Cardiac fibroblast (primary cell): ENCODE measurements at regions not wholly inside any gene's neighbourhood (a gene's known extent, or its start where the extent isn't known, plus 50 kb on each side); places are given as distances from the start of the nearest gene placed in this dataset.

Experiments used
- DNase-seq, 2 donors: peaks; one replicate each; pipeline versions ENCODE4 v3.0.0 to v3.0.0-alpha.2; 2010; ENCODE audit warnings: low read depth in 2 of 2
- H3K4me3 ChIP-seq, 2 donors: replicated peaks in 1 of 2; 1 replicate in 1 of 2; 2 replicates in 1 of 2; pipeline ENCODE4 v1.5.1; 2011; ENCODE audit warnings: low read depth in 2 of 2, low read length in 2 of 2, mild to moderate bottlenecking in 2 of 2, moderate library complexity in 1 of 2
- TF ChIP-seq, protein P1 (sequence below): IDR thresholded peaks from one replicate; pipeline ENCODE4 v1.5.1; 2011; ENCODE audit warnings: low read depth, mild to moderate bottlenecking, low read length, inconsistent platforms

DNA sequence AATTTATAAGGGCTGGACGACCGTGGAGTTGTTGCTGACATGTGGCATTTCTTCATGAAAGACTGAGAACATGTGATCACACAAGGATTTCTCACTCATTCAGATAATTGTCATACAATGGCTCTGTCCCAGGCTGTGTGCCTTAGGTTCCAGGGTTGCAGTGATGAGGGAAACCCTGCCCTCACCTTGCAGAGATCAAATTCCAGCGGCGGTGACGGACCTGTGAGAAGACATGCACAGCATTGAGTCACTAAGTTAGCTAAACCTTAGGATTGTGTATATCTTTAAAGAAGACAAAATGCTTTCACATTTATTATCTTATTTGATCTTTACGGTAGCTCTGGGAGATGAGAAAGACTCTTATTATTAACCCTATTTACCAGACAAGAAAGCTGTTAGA is 1029.1 kb downstream of the BCL11B start:
- no peak for DNase-seq
- no peak overlapping the region for H3K4me3 ChIP-seq
- TF ChIP-seq, protein P1, sequence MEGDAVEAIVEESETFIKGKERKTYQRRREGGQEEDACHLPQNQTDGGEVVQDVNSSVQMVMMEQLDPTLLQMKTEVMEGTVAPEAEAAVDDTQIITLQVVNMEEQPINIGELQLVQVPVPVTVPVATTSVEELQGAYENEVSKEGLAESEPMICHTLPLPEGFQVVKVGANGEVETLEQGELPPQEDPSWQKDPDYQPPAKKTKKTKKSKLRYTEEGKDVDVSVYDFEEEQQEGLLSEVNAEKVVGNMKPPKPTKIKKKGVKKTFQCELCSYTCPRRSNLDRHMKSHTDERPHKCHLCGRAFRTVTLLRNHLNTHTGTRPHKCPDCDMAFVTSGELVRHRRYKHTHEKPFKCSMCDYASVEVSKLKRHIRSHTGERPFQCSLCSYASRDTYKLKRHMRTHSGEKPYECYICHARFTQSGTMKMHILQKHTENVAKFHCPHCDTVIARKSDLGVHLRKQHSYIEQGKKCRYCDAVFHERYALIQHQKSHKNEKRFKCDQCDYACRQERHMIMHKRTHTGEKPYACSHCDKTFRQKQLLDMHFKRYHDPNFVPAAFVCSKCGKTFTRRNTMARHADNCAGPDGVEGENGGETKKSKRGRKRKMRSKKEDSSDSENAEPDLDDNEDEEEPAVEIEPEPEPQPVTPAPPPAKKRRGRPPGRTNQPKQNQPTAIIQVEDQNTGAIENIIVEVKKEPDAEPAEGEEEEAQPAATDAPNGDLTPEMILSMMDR = no peak

DNA sequence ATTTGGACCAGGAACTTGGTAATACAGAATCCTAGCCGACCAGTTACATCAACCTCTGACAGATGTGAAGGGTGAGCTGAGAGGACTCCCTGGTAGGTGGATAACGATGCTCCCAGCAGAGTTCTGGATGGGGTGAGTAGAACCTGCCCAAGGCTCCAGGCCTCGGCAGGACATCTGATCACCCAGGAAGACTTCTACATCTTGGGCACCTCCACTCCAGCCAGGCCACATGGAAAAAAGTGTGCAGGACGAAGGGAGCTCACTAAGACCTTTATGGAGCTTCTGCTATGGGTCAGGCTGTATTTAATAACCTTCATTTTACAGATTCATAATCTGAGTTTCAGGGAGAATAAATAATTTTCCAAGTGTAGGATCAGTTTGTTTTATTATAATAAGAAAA is 1028.7 kb downstream of the BCL11B start:
- TF ChIP-seq, protein P1 = no peak
- DNase-seq = no peak
- no peak overlapping the region for H3K4me3 ChIP-seq

DNA sequence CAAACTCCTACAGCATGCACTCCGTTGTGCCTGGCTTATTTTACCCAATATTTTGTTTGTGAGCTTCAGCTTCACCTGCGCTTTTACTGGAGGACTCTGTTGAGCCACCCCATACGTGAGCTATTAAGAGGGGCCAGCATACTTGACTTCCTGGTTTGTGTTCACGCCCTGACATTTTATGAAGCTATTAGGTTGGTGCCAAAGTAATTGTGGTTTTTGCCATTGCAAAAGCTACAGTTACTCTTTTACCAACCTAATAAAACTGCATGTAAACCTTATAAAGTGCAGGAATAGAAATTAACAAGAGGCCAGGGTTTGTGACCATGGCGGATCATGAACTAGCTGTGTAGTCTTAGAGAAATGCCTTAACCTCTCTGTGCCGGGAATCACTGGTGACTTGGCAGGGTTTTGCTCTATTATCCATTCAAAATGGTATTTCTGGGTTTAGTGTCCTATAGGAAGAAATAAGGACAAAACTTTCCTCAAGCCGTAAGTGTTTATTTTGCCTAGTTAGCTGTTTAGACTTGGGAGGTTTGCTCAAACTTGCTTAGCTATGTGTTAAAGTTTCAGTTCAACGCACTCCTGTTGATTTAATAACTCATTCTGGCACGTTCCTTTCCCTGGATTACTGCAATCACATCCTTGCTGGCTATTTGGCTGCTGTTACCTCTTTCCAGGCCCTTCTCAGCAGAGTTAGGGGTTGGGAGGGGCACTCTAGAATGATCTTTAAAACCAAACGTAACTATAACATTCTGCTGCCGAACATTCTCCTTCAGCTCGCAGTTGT is 1027.6 kb downstream of the BCL11B start:
- no peak for DNase-seq
- no peak overlapping the region for H3K4me3 ChIP-seq
- TF ChIP-seq, protein P1 = no peak

DNA sequence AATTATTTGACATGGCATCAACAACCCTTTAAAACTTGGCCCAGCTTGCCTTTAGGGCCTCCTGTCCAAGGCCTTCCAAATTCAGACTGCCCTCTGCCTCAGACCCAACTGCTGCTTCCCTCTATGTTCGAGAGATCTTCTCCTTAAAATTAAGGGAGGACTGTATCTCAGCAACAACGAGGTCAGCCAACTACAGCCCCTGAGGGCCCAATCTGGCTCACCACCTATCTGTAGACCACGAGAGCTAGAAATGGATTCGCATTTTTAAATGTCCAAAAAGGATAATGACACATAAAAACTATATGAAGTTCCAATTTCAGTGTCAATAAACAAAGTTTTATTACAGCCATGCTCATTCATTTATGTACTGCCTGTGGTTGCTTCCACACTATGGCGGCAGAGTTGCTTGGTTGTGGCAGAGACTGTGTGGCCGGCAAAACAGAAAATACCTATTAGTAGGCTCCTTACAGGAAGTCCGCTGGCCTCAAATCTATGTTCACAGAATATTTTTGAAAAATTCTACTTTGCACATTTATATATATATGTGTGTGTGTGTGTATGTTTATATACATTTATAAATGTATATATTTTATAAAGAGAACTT is 1026.9 kb downstream of the BCL11B start:
- TF ChIP-seq, protein P1 = no peak
- no peak for DNase-seq
- H3K4me3 ChIP-seq = no peak overlapping the region

DNA sequence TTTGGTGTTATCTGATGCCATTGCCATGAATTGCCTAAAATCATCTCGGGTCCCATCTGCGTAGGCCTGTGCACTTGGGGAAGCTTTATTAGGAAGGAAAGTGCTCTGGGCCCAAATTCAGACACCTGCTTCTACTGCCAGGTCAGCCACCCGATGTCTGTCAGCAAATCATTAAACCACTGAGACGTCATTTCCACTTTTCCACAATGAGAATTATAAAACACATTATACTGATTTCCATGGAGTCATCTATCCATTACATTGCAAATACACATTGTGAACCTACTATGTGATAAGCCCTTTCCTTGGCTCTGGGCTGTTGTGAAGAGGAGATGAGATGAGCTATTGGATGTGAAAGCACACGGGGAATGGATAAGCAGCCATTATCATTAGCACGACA is 1022.9 kb downstream of the BCL11B start:
- DNase-seq = no peak
- TF ChIP-seq, protein P1 = no peak
- H3K4me3 ChIP-seq = no peak overlapping the region

DNA sequence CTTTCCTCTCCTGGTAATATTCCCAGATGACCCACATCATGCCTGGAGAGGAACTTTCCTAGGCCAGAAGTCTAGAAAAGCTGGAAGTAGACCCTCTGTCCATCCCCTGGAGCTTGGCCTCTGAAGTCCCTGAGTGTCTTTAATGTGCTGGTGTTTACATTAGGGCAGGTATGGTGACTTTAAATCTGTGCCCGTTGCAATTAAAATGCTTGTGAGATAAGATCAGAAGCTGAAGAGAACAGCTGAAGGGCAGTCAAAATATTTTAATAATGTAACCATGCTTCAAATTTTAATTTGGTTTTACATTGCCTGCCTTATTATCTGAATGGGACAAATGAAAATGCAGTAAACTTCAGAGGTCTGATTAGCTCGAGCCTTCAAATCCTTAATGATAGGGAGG is 1022.5 kb downstream of the BCL11B start:
- DNase-seq = no peak
- TF ChIP-seq, protein P1 = no peak
- H3K4me3 ChIP-seq = no peak overlapping the region
